ENCODE measurements at regions not wholly inside any gene's neighbourhood (a gene's known extent, or its start where the extent isn't known, plus 50 kb on each side); places are given as distances from the start of the nearest gene placed in this dataset.

DNA sequence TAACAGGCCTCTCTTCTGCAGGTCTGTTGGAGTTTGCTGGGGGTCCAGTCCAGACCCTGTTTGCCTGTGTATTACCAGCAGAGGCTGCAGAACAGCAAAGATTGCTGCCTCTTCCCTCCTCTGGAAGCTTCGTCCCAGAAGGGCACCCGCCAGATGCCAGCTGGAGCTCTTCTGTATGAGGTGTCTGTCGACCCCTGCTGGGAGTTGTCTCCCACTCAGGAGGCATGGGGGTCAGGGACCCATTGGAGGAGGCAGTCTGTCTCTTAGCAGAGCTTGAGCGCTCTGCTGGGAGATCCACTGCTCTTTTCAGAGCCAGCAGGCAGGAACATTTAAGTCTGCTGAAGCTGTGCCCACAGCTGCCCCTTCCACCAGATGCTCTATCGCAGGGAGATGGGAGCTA, 361.1 kb upstream of the NRP1 start:
- TF ChIP-seq POLR2A (IDR thresholded peaks at IDR 0.05): no peak
- TF ChIP-seq, protein P1, sequence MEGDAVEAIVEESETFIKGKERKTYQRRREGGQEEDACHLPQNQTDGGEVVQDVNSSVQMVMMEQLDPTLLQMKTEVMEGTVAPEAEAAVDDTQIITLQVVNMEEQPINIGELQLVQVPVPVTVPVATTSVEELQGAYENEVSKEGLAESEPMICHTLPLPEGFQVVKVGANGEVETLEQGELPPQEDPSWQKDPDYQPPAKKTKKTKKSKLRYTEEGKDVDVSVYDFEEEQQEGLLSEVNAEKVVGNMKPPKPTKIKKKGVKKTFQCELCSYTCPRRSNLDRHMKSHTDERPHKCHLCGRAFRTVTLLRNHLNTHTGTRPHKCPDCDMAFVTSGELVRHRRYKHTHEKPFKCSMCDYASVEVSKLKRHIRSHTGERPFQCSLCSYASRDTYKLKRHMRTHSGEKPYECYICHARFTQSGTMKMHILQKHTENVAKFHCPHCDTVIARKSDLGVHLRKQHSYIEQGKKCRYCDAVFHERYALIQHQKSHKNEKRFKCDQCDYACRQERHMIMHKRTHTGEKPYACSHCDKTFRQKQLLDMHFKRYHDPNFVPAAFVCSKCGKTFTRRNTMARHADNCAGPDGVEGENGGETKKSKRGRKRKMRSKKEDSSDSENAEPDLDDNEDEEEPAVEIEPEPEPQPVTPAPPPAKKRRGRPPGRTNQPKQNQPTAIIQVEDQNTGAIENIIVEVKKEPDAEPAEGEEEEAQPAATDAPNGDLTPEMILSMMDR (IDR thresholded peaks at IDR 0.05): no peak

All from adrenal gland (tissue), 5 donors.